ENCODE measurements at regions not wholly inside any gene's neighbourhood (a gene's known extent, or its start where the extent isn't known, plus 50 kb on each side); places are given as distances from the start of the nearest gene placed in this dataset.

- DNase-seq (ENCODE audit: low read depth): no peak
- no peak overlapping the region for H3K4me3 ChIP-seq (ENCODE audit: low read length)
- no peaks in the 10 kb centered on the region for H3K36me3 ChIP-seq (ENCODE audit: control insufficient read depth, insufficient read depth, low read length, severe bottlenecking)
- H3K9me3 ChIP-seq (ENCODE audit: control insufficient read depth, low read length): no peaks in the 10 kb centered on the region
- H3K9ac ChIP-seq (ENCODE audit: low read length): no peak overlapping the region
- H3K27me3 ChIP-seq (replicated peaks; ENCODE audit: control insufficient read depth, insufficient read depth, low read length): no peaks in the 10 kb centered on the region
- no peaks in the 10 kb centered on the region for H3K4me1 ChIP-seq (ENCODE audit: control insufficient read depth, insufficient read depth, low read length)
Observed at GRCh38 chr7:15099074-15099473, 196.5 kb upstream of the DGKB start.

- H3K27me3 ChIP-seq (replicated peaks; ENCODE audit: control insufficient read depth, insufficient read depth, low read length): no peaks in the 10 kb centered on the region
- H3K36me3 ChIP-seq (ENCODE audit: control insufficient read depth, insufficient read depth, low read length, severe bottlenecking): no peaks in the 10 kb centered on the region
- no peak overlapping the region for H3K4me3 ChIP-seq (ENCODE audit: low read length)
- H3K9ac ChIP-seq (ENCODE audit: low read length): no peak overlapping the region
- DNase-seq (ENCODE audit: low read depth): no peak
- no peaks in the 10 kb centered on the region for H3K4me1 ChIP-seq (ENCODE audit: control insufficient read depth, insufficient read depth, low read length)
- no peaks in the 10 kb centered on the region for H3K9me3 ChIP-seq (ENCODE audit: control insufficient read depth, low read length)
Observed at GRCh38 chr7:15096853-15097252, 194.3 kb upstream of the DGKB start.

GRCh38 chr7:15094989-15095388 lies 192.4 kb upstream of the DGKB start:
- no peak overlapping the region for H3K9ac ChIP-seq (ENCODE audit: low read length)
- H3K36me3 ChIP-seq (ENCODE audit: control insufficient read depth, insufficient read depth, low read length, severe bottlenecking): no peaks in the 10 kb centered on the region
- no peaks in the 10 kb centered on the region for H3K4me1 ChIP-seq (ENCODE audit: control insufficient read depth, insufficient read depth, low read length)
- H3K9me3 ChIP-seq (ENCODE audit: control insufficient read depth, low read length): no peaks in the 10 kb centered on the region
- no peak for DNase-seq (ENCODE audit: low read depth)
- H3K4me3 ChIP-seq (ENCODE audit: low read length): no peak overlapping the region
- H3K27me3 ChIP-seq (replicated peaks; ENCODE audit: control insufficient read depth, insufficient read depth, low read length): no peaks in the 10 kb centered on the region

GRCh38 chr7:15087771-15088170 lies 185.2 kb upstream of the DGKB start:
- Histone ChIP-seq H3K9me3 (ENCODE audit: control insufficient read depth, low read length) (no peaks in the 10 kb centered on the region), H3K27me3 (replicated peaks; ENCODE audit: control insufficient read depth, insufficient read depth, low read length) (no peaks in the 10 kb centered on the region), H3K9ac (ENCODE audit: low read length) (no peak overlapping the region), H3K36me3 (ENCODE audit: control insufficient read depth, insufficient read depth, low read length, severe bottlenecking) (no peaks in the 10 kb centered on the region), H3K4me3 (ENCODE audit: low read length) (no peak overlapping the region), H3K4me1 (ENCODE audit: control insufficient read depth, insufficient read depth, low read length) (peaks cover 16% of the 10 kb centered on the region)
- DNase-seq (ENCODE audit: low read depth): no peak

- Histone ChIP-seq H3K36me3 (ENCODE audit: control insufficient read depth, insufficient read depth, low read length, severe bottlenecking) (no peaks in the 10 kb centered on the region), H3K4me1 (ENCODE audit: control insufficient read depth, insufficient read depth, low read length) (peaks cover 16% of the 10 kb centered on the region), H3K9me3 (ENCODE audit: control insufficient read depth, low read length) (no peaks in the 10 kb centered on the region), H3K4me3 (ENCODE audit: low read length) (no peak overlapping the region), H3K27me3 (replicated peaks; ENCODE audit: control insufficient read depth, insufficient read depth, low read length) (no peaks in the 10 kb centered on the region), H3K9ac (ENCODE audit: low read length) (no peak overlapping the region)
- no peak for DNase-seq (ENCODE audit: low read depth)
Observed at GRCh38 chr7:15086862-15087261, 184.3 kb upstream of the DGKB start.

- no peaks in the 10 kb centered on the region for H3K36me3 ChIP-seq (ENCODE audit: control insufficient read depth, insufficient read depth, low read length, severe bottlenecking)
- H3K4me3 ChIP-seq (ENCODE audit: low read length): no peak overlapping the region
- H3K4me1 ChIP-seq (ENCODE audit: control insufficient read depth, insufficient read depth, low read length): peaks cover 16% of the 10 kb centered on the region
- peak; percentile 71 for DNase-seq (ENCODE audit: low read depth)
- no peak overlapping the region for H3K9ac ChIP-seq (ENCODE audit: low read length)
- no peaks in the 10 kb centered on the region for H3K27me3 ChIP-seq (replicated peaks; ENCODE audit: control insufficient read depth, insufficient read depth, low read length)
- H3K9me3 ChIP-seq (ENCODE audit: control insufficient read depth, low read length): no peaks in the 10 kb centered on the region
Observed at GRCh38 chr7:15086131-15086611, 183.6 kb upstream of the DGKB start.

GRCh38 chr7:15085366-15085765 lies 182.8 kb upstream of the DGKB start:
- Histone ChIP-seq H3K4me3 (ENCODE audit: low read length) (no peak overlapping the region), H3K9ac (ENCODE audit: low read length) (no peak overlapping the region), H3K4me1 (ENCODE audit: control insufficient read depth, insufficient read depth, low read length) (peaks cover 16% of the 10 kb centered on the region), H3K9me3 (ENCODE audit: control insufficient read depth, low read length) (no peaks in the 10 kb centered on the region), H3K36me3 (ENCODE audit: control insufficient read depth, insufficient read depth, low read length, severe bottlenecking) (no peaks in the 10 kb centered on the region), H3K27me3 (replicated peaks; ENCODE audit: control insufficient read depth, insufficient read depth, low read length) (no peaks in the 10 kb centered on the region)
- peak; percentile 1 for DNase-seq (ENCODE audit: low read depth)

- Histone ChIP-seq H3K4me1 (ENCODE audit: control insufficient read depth, insufficient read depth, low read length) (peaks cover 16% of the 10 kb centered on the region), H3K9ac (ENCODE audit: low read length) (no peak overlapping the region), H3K4me3 (ENCODE audit: low read length) (no peak overlapping the region), H3K9me3 (ENCODE audit: control insufficient read depth, low read length) (no peaks in the 10 kb centered on the region), H3K36me3 (ENCODE audit: control insufficient read depth, insufficient read depth, low read length, severe bottlenecking) (no peaks in the 10 kb centered on the region), H3K27me3 (replicated peaks; ENCODE audit: control insufficient read depth, insufficient read depth, low read length) (no peaks in the 10 kb centered on the region)
- DNase-seq (ENCODE audit: low read depth): no peak
Observed at GRCh38 chr7:15084368-15084767, 181.8 kb upstream of the DGKB start.

GRCh38 chr7:15081891-15082290 lies 179.3 kb upstream of the DGKB start:
- no peak for DNase-seq (ENCODE audit: low read depth)
- H3K9me3 ChIP-seq (ENCODE audit: control insufficient read depth, low read length): no peaks in the 10 kb centered on the region
- peaks cover 10% of the 10 kb centered on the region for H3K4me1 ChIP-seq (ENCODE audit: control insufficient read depth, insufficient read depth, low read length)
- H3K36me3 ChIP-seq (ENCODE audit: control insufficient read depth, insufficient read depth, low read length, severe bottlenecking): no peaks in the 10 kb centered on the region
- H3K27me3 ChIP-seq (replicated peaks; ENCODE audit: control insufficient read depth, insufficient read depth, low read length): no peaks in the 10 kb centered on the region
- no peak overlapping the region for H3K9ac ChIP-seq (ENCODE audit: low read length)
- H3K4me3 ChIP-seq (ENCODE audit: low read length): no peak overlapping the region

- H3K4me3 ChIP-seq (ENCODE audit: low read length): peak overlapping the region; percentile 17
- no peaks in the 10 kb centered on the region for H3K27me3 ChIP-seq (replicated peaks; ENCODE audit: control insufficient read depth, insufficient read depth, low read length)
- H3K36me3 ChIP-seq (ENCODE audit: control insufficient read depth, insufficient read depth, low read length, severe bottlenecking): no peaks in the 10 kb centered on the region
- H3K9me3 ChIP-seq (ENCODE audit: control insufficient read depth, low read length): no peaks in the 10 kb centered on the region
- H3K9ac ChIP-seq (ENCODE audit: low read length): no peak overlapping the region
- no peak for DNase-seq (ENCODE audit: low read depth)
- no peaks in the 10 kb centered on the region for H3K4me1 ChIP-seq (ENCODE audit: control insufficient read depth, insufficient read depth, low read length)
Observed at GRCh38 chr7:15073301-15073700, 170.8 kb upstream of the DGKB start.

GRCh38 chr7:15068324-15068723 lies 165.8 kb upstream of the DGKB start:
- Histone ChIP-seq H3K9me3 (ENCODE audit: control insufficient read depth, low read length) (no peaks in the 10 kb centered on the region), H3K4me3 (ENCODE audit: low read length) (no peak overlapping the region), H3K4me1 (ENCODE audit: control insufficient read depth, insufficient read depth, low read length) (no peaks in the 10 kb centered on the region), H3K27me3 (replicated peaks; ENCODE audit: control insufficient read depth, insufficient read depth, low read length) (no peaks in the 10 kb centered on the region), H3K9ac (ENCODE audit: low read length) (no peak overlapping the region), H3K36me3 (ENCODE audit: control insufficient read depth, insufficient read depth, low read length, severe bottlenecking) (no peaks in the 10 kb centered on the region)
- no peak for DNase-seq (ENCODE audit: low read depth)

GRCh38 chr7:15057272-15057671 lies 154.7 kb upstream of the DGKB start:
- no peak for DNase-seq (ENCODE audit: low read depth)
- H3K9me3 ChIP-seq (ENCODE audit: control insufficient read depth, low read length): no peaks in the 10 kb centered on the region
- no peaks in the 10 kb centered on the region for H3K36me3 ChIP-seq (ENCODE audit: control insufficient read depth, insufficient read depth, low read length, severe bottlenecking)
- no peak overlapping the region for H3K9ac ChIP-seq (ENCODE audit: low read length)
- no peak overlapping the region for H3K4me3 ChIP-seq (ENCODE audit: low read length)
- H3K4me1 ChIP-seq (ENCODE audit: control insufficient read depth, insufficient read depth, low read length): no peaks in the 10 kb centered on the region
- no peaks in the 10 kb centered on the region for H3K27me3 ChIP-seq (replicated peaks; ENCODE audit: control insufficient read depth, insufficient read depth, low read length)

Measured in adipocyte (in vitro differentiated cells).